Fibroblast of skin of left quadriceps (primary cell): ENCODE measurements at regions not wholly inside any gene's neighbourhood (a gene's known extent, or its start where the extent isn't known, plus 50 kb on each side); places are given as distances from the start of the nearest gene placed in this dataset.
A peak's percentile ranks its signal among the peaks of the same experiment; 100 is the strongest.

ENCODE experiments used
- DNase-seq, 2 experiments: peaks; one replicate each; pipeline ENCODE4 v3.0.0-alpha.2; 2013; ENCODE audit warnings: low read depth in 2 of 2

GRCh38 chr11:41971592-41971991 lies 512.1 kb upstream of the LRRC4C start:
- DNase-seq: no peak

- DNase-seq: no peak
Measured at GRCh38 chr11:41978945-41979344, 519.5 kb upstream of the LRRC4C start.

- no peak for DNase-seq
Measured at GRCh38 chr11:41980741-41981140, 521.3 kb upstream of the LRRC4C start.

- no peak for DNase-seq
Measured at GRCh38 chr11:41982276-41982675, 522.8 kb upstream of the LRRC4C start.

GRCh38 chr11:41982975-41983374 lies 523.5 kb upstream of the LRRC4C start:
- DNase-seq: no peak

GRCh38 chr11:41983475-41983874 lies 524.0 kb upstream of the LRRC4C start:
- no peak for DNase-seq

GRCh38 chr11:41984023-41984422 lies 524.6 kb upstream of the LRRC4C start:
- DNase-seq: no peak

- no peak for DNase-seq
Measured at GRCh38 chr11:41985799-41986198, 526.3 kb upstream of the LRRC4C start.

- no peak for DNase-seq
Measured at GRCh38 chr11:41988951-41989572, 529.6 kb upstream of the LRRC4C start.

GRCh38 chr11:41989823-41990380 lies 530.5 kb upstream of the LRRC4C start:
- no peak for DNase-seq

- DNase-seq: no peak
Measured at GRCh38 chr11:41996533-41996932, 537.1 kb upstream of the LRRC4C start.

- DNase-seq: no peak
Measured at GRCh38 chr11:41997844-41998401, 538.5 kb upstream of the LRRC4C start.

- no peak for DNase-seq
Measured at GRCh38 chr11:41999066-41999465, 539.6 kb upstream of the LRRC4C start.

GRCh38 chr11:42003801-42004200 lies 544.3 kb upstream of the LRRC4C start:
- no peak for DNase-seq

GRCh38 chr11:42006766-42007165 lies 547.3 kb upstream of the LRRC4C start:
- no peak for DNase-seq

GRCh38 chr11:42012271-42012670 lies 552.8 kb upstream of the LRRC4C start:
- DNase-seq: no peak

GRCh38 chr11:42013656-42014201 lies 554.3 kb upstream of the LRRC4C start:
- DNase-seq: no peak

GRCh38 chr11:42021911-42022310 lies 562.5 kb upstream of the LRRC4C start:
- DNase-seq: no peak

GRCh38 chr11:42023267-42023666 lies 563.8 kb upstream of the LRRC4C start:
- DNase-seq: no peak

GRCh38 chr11:42025121-42025803 lies 565.8 kb upstream of the LRRC4C start:
- no peak for DNase-seq

GRCh38 chr11:42034826-42035225 lies 575.4 kb upstream of the LRRC4C start:
- DNase-seq: no peak

GRCh38 chr11:42036201-42036600 lies 576.7 kb upstream of the LRRC4C start:
- peak in 1 of 2 experiments; percentile 16 for DNase-seq

GRCh38 chr11:42043312-42043711 lies 583.9 kb upstream of the LRRC4C start:
- DNase-seq: no peak
